ENCODE measurements at regions not wholly inside any gene's neighbourhood (a gene's known extent, or its start where the extent isn't known, plus 50 kb on each side); places are given as distances from the start of the nearest gene placed in this dataset.

DNA sequence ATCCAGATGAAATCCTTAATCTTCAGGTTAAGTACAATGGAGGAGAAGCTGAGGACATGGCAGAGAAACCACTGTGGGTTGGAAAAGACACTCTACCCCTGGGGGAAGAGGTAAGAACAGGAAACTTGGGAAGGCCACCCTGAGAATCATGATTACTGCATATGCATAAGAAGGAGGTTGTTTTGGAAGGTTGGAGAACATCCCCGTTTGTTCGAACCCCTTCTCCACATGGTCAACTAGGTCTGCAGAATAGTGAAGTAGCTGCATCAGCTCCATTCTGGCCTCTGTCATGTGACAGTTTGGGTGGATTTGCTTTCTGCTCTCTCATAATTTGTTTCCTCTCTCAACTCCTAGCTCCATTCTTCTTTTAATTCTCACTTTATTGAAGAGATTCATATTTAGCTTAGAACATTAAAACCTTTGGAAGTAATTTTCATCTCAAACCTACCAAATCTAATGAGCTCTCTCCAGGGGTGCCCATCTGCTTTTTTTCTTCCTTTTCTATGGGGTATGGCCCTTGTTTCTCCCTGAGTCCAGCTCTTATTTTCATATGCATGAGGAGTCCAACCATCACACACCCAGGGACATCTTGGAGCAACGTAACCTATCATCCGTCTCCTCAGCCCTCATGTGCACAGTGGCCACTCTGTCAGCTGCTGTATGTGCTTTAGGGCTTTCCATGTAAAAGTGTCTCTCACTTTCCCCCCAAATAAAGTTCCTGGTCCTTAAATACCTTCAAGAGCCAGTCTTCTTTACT, 820.3 kb downstream of the TMEM121 start:
- Histone ChIP-seq H3K27ac (ENCODE audit: low read depth in 1 of 2, low read length in 1 of 2) (no peak overlapping the region), H3K4me3 (no peak overlapping the region), H3K36me3 (ENCODE audit: control insufficient read depth in 4 of 4, insufficient read depth in 4 of 4, low read length in 4 of 4) (no peaks in the 10 kb centered on the region), H3K9me3 (ENCODE audit: control insufficient read depth in 4 of 4, insufficient read depth in 3 of 4, low read length in 3 of 4) (no peaks in the 10 kb centered on the region), H3K4me1 (ENCODE audit: control insufficient read depth in 5 of 5, insufficient read depth in 5 of 5, low read length in 5 of 5) (no peaks in the 10 kb centered on the region), H3K27me3 (ENCODE audit: control insufficient read depth in 3 of 3, insufficient read depth in 3 of 3, low read length in 2 of 3) (peaks cover 0 to 4% (median 0%) of the 10 kb centered on the region in 3 donors), H3K9ac (ENCODE audit: insufficient read depth in 1 of 2, low read length in 2 of 2) (no peak overlapping the region)
- DNase-seq (no peak), ATAC-seq (ENCODE audit: insufficient read depth, low FRiP score) (no peak)
- TF ChIP-seq, protein P1, sequence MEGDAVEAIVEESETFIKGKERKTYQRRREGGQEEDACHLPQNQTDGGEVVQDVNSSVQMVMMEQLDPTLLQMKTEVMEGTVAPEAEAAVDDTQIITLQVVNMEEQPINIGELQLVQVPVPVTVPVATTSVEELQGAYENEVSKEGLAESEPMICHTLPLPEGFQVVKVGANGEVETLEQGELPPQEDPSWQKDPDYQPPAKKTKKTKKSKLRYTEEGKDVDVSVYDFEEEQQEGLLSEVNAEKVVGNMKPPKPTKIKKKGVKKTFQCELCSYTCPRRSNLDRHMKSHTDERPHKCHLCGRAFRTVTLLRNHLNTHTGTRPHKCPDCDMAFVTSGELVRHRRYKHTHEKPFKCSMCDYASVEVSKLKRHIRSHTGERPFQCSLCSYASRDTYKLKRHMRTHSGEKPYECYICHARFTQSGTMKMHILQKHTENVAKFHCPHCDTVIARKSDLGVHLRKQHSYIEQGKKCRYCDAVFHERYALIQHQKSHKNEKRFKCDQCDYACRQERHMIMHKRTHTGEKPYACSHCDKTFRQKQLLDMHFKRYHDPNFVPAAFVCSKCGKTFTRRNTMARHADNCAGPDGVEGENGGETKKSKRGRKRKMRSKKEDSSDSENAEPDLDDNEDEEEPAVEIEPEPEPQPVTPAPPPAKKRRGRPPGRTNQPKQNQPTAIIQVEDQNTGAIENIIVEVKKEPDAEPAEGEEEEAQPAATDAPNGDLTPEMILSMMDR (IDR thresholded peaks at IDR 0.05; ENCODE audit: control extremely low read depth, extremely low read depth): no peak
- 87 to 90% methylated on average over 4 of the region's 4 CpGs for WGBS, 2 donors

DNA sequence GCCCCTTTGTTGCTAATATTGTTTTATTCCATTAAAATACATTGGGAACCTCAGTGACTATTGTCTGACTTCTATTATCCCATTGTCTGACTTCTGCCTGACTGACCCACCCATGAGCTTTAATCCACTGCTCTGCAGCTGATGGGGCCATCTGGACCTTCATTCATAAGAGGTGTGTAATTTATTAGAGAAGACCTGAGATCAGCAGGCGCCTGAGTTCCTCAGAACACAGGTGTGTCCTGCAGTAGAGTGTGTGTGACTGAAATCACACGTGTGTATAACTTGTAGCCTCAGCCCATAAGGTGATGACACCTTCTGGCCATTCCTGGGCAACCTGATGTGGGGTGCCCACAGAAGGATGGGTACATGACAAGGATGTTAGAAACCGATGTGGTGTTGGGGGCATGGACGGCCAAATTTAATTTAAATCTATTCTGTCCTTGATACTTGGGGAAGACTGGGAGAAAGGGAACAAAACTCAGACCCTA, 821.0 kb downstream of the TMEM121 start:
- Histone ChIP-seq H3K4me1 (ENCODE audit: control insufficient read depth in 5 of 5, insufficient read depth in 5 of 5, low read length in 5 of 5) (no peaks in the 10 kb centered on the region), H3K9me3 (ENCODE audit: control insufficient read depth in 4 of 4, insufficient read depth in 3 of 4, low read length in 3 of 4) (no peaks in the 10 kb centered on the region), H3K27me3 (ENCODE audit: control insufficient read depth in 3 of 3, insufficient read depth in 3 of 3, low read length in 2 of 3) (peaks cover 0 to 4% (median 0%) of the 10 kb centered on the region in 3 donors), H3K36me3 (ENCODE audit: control insufficient read depth in 4 of 4, insufficient read depth in 4 of 4, low read length in 4 of 4) (no peaks in the 10 kb centered on the region), H3K27ac (ENCODE audit: low read depth in 1 of 2, low read length in 1 of 2) (no peak overlapping the region), H3K4me3 (no peak overlapping the region), H3K9ac (ENCODE audit: insufficient read depth in 1 of 2, low read length in 2 of 2) (no peak overlapping the region)
- ATAC-seq (ENCODE audit: insufficient read depth, low FRiP score): no peak
- TF ChIP-seq, protein P1 (IDR thresholded peaks at IDR 0.05; ENCODE audit: control extremely low read depth, extremely low read depth): no peak
- no peak for DNase-seq
- 58 to 74% methylated on average over 4 of the region's 4 CpGs for WGBS, 2 donors

DNA sequence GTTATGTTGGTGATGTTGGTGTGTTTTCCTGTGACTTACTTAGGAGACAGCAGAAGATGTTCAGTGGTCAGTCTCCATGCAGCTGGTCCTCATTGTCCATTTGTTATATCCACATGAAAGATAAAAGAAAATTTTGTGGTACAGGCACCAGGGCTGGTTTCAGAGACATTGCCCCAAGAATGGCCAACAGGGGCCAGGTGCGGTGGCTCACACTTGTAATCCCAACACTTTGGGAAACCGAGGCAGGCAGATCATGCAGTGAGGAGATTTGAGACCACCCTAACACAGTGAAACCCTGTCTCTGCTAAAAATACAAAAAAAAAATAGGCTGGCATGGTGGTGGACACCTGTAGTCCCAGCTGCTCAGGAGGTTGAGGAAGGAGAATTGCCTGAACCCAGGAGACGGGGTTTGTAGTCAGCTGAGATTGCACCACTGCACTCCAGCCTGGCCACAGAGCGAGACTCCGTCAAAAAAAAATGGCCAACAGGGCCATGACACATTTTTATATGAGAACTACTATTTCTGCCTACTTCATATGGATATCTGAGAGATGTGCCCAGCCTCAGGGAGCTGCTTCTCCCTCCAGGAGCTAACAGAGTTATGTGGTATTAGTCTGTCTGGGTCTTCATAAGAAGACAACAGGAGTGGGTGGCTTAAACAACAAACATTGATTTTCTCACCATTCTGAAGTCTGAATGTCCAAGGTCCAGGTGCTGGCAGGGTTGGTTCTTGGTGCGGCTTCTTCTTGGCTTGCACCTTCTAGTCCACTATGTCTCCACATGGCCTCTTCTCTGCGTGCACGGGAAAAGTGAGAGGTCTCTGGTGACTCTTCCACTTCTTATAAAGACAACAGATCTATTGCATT, 821.7 kb downstream of the TMEM121 start:
- no peaks in the 10 kb centered on the region for H3K9me3 ChIP-seq (ENCODE audit: control insufficient read depth in 4 of 4, insufficient read depth in 3 of 4, low read length in 3 of 4)
- 53 to 63% methylated on average over 8 of the region's 8 CpGs for WGBS, 2 donors
- H3K4me3 ChIP-seq: no peak overlapping the region
- H3K4me1 ChIP-seq (ENCODE audit: control insufficient read depth in 5 of 5, insufficient read depth in 5 of 5, low read length in 5 of 5): no peaks in the 10 kb centered on the region
- no peak for DNase-seq
- no peaks in the 10 kb centered on the region for H3K36me3 ChIP-seq (ENCODE audit: control insufficient read depth in 4 of 4, insufficient read depth in 4 of 4, low read length in 4 of 4)
- H3K9ac ChIP-seq (ENCODE audit: insufficient read depth in 1 of 2, low read length in 2 of 2): no peak overlapping the region
- peaks cover 0 to 4% (median 0%) of the 10 kb centered on the region in 3 donors for H3K27me3 ChIP-seq (ENCODE audit: control insufficient read depth in 3 of 3, insufficient read depth in 3 of 3, low read length in 2 of 3)
- H3K27ac ChIP-seq (ENCODE audit: low read depth in 1 of 2, low read length in 1 of 2): no peak overlapping the region
- no peak for ATAC-seq (ENCODE audit: insufficient read depth, low FRiP score)
- TF ChIP-seq, protein P1 (IDR thresholded peaks at IDR 0.05; ENCODE audit: control extremely low read depth, extremely low read depth): no peak
